H54 (cell line): ENCODE measurements at regions not wholly inside any gene's neighbourhood (a gene's known extent, or its start where the extent isn't known, plus 50 kb on each side); places are given as distances from the start of the nearest gene placed in this dataset.

Experiments
- DNase-seq: peaks from one replicate; pipeline ENCODE4 v3.0.0; 2011; ENCODE audit warnings: low spot score, mixed read lengths; ENCODE audit not compliant: insufficient read length
- FAIRE-seq: peaks from 3 replicates; lab custom pipeline; 2011; peaks lifted over from hg19 to GRCh38; lab: Jason Lieb, UNC
- POLR2A ChIP-seq: IDR thresholded peaks from 2 replicates; pipeline ENCODE4 v1.6.1; 2011; ENCODE audit warnings: low read depth, mild to moderate bottlenecking, low read length

DNA sequence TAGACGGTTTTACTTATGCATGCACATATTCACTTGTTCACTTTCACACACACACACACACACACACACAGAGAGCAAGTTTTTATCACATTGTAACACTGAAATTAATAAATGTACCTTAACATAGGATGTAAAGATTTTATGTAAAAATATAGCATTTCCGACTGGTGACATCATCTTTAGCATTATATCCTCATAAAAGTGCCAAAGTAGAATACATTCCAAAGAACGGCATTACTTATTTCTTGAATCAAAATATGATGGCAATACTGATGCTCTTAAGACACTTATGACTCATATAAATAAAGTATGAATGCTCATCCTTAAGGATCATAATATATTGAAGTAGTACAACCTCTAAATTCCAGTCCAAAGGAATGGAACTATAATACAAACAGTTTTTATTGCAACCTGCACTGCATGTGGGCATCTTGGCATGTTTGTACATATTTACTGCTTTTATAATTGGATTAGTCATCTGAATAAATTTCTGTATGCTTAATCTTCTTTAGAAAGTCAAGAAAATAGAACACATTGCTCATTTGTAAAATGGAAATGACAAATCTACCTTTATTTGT lies 290.0 kb upstream of the SEMA3A start:
- FAIRE-seq (peak; percentile 43), DNase-seq (no peak)
- TF ChIP-seq POLR2A, result no peak

DNA sequence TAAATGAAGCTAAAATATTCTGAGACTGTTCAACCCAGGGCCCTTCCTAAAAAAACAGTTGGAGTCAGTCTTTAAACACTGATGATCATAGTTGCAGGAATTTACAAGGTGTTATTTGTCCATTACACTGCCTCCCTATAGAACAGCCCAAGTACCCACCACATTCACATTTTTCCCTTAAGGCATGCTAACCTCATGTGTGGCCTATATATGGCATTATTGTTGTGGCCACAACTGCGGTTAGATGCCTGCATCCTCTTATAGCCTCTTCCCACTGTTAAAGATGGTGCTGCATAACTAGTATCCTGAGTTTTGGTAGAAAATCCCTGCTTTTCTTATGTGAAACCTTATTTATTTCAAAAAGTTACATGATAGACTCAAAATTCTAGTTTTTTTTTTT lies 287.9 kb upstream of the SEMA3A start:
- TF ChIP-seq POLR2A, result no peak
- FAIRE-seq, result no peak

DNA sequence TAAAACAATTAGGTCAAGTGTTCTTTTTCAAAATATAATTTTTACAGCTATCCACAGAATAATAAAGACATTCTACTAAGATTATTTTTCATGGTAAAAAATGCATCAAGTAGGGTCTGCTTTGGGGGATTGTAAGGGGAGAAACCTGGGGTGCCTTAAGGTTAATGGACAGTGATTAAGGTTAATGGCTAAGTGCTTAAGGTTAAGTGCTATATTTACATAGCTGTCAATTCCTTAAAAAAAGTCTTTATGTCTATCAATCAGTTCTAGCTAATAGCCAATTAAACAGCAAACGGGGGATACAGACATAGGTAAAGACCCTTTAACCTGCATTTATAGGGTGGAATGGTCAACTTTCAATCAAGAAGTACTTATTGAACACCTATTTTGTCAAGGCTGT lies 284.5 kb upstream of the SEMA3A start:
- no peak for DNase-seq
- TF ChIP-seq POLR2A, result no peak
- FAIRE-seq, result no peak

More for the DNA sequence above, 287.9 kb upstream of the SEMA3A start:
- no peak for DNase-seq

DNA sequence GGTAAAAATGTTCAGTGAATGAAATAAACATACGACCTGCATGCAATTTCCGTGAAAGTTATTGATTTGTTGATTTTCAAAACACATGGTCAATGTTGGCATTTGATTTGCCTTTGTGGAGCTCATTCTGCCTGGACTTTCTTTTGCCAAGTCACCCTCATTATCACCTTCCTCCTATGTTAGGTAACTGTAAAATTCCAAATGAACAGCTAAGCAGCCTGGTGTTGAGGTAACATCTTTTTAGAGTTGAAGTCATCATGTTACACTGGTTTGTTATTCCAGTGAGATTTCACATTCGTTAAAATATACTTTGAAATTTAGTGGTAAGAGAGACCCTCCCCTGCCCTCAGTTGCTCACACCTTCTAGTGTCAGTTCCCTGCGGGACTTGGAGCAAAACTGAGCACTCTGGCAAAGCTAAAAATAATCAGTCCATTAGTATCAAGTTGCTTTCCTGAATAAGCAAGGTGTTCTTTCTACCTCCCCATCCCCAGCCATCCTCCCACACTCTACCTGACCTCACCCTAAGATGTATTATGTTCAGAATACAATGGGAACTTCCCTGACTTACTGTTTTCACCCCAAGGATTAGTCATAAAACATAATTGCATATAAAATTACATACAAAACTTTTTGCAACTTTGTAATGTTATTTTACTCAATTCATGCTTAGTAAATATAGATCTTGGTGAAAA lies 283.3 kb upstream of the SEMA3A start:
- FAIRE-seq, result no peak
- no peak for TF ChIP-seq POLR2A

DNA sequence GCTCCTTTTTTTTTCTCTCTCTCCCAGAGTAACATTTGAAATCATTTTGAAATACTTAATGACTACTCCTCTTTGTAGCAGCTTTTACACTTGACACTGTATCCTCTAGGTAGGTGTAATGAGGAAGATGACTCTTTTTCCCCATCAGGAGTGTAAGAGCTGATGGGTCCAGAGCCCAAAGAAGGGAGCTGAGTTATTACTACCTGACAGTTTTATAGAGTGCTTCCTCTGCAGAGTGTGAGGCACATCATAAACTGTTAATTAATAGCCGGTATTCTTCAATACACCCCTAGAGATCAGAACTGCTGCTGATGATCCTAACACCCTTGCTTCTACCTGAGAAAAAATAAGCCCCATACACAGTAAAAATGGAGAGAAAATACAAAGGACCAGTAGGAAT lies 279.8 kb upstream of the SEMA3A start:
- no peak for DNase-seq
- TF ChIP-seq POLR2A, result no peak
- FAIRE-seq, result no peak

More for the DNA sequence above, 283.3 kb upstream of the SEMA3A start:
- DNase-seq, result no peak

DNA sequence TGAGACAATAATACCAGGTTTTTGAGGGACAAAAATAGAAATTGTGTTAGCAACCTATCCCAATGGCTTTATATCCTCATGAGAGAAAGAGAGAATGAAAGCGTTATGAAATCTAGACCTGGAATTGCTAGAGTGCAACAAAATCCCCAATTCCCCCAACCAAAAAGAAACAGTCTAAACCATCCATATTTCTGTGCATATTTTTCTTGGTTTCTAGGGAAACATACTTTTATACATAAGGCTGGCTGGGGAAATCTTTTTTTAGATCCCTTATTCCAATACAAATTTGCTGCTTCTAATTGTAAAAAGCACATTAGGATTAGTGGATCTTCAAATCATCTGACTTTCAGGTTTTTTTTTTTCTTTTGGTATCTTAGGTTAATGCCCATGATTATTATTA lies 277.0 kb upstream of the SEMA3A start:
- FAIRE-seq (no peak), DNase-seq (no peak)
- no peak for TF ChIP-seq POLR2A

DNA sequence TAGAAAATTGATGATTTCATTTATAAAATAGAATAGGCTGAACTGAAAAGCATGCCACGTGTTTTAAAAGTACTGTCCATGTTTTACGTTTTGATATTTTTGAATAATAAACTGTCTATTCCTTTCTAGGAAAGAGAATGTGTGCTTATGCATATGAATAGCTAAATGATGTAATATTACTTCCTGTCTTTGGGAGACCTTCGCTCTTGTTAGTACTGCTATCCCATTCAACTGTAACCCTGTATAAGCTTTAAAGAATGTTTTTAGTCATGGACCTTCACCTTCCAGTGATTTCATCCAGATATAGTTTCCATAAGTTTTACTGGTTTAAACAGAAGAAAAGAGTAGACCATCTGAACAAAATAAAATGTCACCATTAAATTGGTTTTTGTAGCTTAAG lies 274.4 kb upstream of the SEMA3A start:
- FAIRE-seq (no peak), DNase-seq (no peak)
- TF ChIP-seq POLR2A, result no peak

DNA sequence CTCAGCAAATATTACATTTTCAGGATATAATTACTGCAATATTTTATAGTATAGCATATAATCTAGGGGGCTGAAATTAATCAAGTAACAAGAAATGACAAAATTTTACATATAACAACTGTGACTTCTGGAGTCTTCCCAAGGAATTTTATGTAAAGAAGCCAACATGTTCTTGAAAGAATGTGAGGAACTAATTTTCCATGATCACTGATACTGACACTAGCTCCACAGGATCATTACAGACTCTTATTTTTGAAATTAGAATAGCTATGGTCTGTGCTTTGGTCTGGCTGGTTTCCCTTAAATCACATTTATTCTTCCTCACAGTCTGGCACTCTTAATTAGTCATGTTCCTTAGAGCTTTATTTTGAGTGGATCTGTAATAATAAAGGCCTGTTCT lies 267.7 kb upstream of the SEMA3A start:
- FAIRE-seq (no peak), DNase-seq (no peak)
- TF ChIP-seq POLR2A, result no peak

DNA sequence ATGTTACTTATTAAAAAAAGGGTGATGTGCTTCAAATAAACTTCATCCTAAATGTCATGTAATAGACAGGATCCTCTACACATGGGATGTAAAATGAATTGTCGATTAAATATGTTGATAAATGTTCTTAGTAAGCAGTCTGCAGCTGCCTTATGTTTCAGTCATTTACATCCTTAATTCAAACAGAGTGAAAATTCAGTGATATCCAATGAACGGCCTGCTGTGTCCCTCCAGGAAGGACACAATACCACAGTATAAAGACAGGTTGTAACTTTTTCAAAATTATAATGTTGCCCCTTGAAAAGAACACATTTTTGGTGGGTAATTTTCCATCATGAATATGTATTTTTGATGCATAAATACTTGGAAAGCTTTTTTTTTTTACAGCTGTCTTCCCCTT lies 266.5 kb upstream of the SEMA3A start:
- DNase-seq, result no peak
- no peak for TF ChIP-seq POLR2A
- no peak for FAIRE-seq

DNA sequence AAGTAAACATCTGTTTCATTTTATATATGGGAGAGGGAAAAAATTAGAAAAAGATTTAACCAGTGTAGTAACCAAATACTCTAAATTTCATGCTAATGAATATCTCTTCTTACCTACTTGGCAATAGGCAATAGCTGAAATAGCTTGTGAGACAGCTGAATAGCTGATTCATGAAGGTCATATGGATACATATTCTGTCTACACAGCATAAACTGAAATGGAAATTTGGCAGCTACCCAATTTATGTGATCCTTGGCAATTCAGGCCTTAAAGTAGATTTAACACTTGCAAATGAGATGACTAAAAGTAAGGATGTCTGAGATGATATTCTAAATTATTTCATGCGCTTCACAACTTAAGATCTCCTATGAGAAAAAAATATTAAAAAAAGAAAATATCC lies 261.2 kb upstream of the SEMA3A start:
- no peak for DNase-seq
- no peak for TF ChIP-seq POLR2A
- no peak for FAIRE-seq

DNA sequence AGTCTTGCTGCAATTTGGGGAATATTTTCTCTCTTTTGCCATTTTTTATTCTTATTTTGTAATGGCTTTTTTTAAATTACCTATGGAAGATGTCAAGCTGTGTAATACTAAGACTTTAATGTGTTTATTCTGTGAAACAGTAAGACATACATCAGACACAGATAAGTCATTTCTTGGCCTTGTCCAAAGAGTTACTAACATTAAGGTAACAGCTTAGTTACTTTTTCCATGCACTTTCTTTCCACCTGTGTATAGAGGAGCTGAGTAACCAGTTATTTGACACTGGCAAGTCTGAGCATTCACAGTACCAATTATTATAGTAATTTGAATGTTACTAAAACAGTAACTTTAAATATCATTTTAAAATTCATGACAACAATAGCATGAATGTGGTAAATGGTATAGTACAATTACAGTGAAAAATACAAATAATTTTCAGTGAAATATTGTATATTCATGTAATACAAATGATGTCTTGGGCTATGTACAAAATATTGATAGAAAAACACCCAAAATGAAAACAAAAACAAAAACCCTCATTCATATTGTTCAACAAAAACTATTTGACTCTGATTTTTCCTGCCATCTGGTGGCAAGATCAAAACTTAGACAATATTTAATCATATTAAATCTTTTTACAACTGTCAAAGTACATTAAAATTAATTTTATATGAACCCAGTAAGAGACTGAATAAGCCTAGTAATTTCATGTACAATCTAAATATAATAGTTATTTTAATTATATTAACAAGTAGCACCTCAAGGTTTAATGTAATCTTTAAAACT lies 259.8 kb upstream of the SEMA3A start:
- DNase-seq (no peak), FAIRE-seq (no peak)
- TF ChIP-seq POLR2A, result no peak

DNA sequence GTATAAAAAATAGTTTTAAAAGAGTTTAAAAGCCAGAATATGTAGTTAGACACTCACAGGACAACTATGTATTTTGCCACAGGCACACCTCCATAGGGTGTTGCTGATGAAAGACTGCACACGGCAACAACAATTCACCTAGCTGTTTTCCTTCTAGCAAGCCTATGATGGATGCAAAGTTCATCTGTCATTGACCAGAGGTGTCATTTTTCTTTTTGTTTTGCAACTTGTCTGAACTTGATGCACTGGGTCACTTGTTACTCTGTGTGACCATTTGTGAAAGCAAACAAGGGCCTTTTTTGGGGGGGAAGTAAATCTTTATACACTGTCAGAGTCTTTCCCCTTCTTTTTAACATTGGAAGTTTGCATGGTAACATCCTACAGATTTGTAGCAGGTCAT lies 258.0 kb upstream of the SEMA3A start:
- no peak for TF ChIP-seq POLR2A
- no peak for DNase-seq
- no peak for FAIRE-seq

DNA sequence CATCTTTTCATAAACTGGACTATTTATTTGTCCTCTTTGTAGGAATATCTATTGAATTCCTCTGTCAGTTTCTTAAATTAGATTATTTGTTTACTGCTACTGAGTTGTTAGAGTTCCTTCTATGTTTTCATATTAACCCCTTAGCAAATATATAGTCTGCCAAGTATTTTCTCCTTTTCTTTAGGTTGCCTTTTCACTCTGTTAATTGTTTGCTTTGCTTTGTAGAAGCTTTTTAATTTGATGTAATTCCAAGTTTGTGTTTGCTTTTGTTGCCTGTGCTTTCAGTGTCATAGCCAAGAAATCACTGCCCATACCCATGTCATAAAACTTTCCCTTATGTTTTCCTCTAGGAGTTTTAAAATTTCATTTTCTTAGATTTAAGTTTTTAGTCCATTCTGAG lies 256.2 kb upstream of the SEMA3A start:
- FAIRE-seq, result no peak
- DNase-seq, result no peak

DNA sequence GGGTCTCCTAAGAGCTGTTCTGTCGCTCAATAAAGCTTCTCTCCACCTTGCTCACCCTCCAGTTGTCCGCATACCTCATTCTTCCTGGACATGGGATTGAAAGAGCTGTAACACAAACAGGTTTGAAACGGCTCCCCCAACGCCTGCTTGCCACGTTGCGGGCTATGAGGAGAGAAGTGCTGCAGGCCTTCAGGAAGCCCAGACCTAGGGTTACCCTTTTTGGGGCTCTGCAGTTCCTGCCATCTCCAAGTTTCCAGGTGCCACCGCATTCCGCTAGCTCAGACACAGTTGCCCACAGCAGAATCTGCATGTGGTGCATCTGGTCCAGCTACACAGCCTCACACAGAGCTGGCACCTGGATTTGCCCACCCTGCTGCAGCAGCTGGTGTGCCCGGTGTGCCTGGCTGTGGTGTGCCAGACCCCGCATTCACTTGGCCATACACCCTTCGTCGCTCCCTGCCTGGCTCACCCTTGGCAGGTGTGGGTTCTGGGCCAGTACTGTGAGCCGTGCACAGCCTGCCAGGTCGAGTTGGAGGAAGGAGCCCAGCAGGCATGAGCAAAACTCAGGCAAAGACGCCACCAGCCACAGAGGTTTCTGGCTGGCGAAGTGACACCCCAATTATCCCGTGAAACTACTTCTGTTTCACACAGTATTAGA lies 253.2 kb upstream of the SEMA3A start:
- no peak for FAIRE-seq
- no peak for TF ChIP-seq POLR2A
- DNase-seq, result no peak

More for the DNA sequence above, 256.2 kb upstream of the SEMA3A start:
- no peak for TF ChIP-seq POLR2A
